ENCODE measurements at regions not wholly inside any gene's neighbourhood (a gene's known extent, or its start where the extent isn't known, plus 50 kb on each side); places are given as distances from the start of the nearest gene placed in this dataset.

- Histone ChIP-seq H3K36me3 (no peaks in the 10 kb centered on the region), H3K9me3 (no peaks in the 10 kb centered on the region), H3K27me3 (peaks cover 10% of the 10 kb centered on the region), H3K4me3 (no peak overlapping the region), H3K4me1 (no peaks in the 10 kb centered on the region), H3K27ac (no peak overlapping the region)
- ATAC-seq: no peak
- WGBS, 2 donors (ENCODE audit: low coverage in 1 of 2): 89 to 100% methylated on average over 1 of the region's 3 CpGs
- no peak for TF ChIP-seq CTCF (IDR thresholded peaks at IDR 0.05)
- TF ChIP-seq POLR2AphosphoS5 (IDR thresholded peaks at IDR 0.05): no peak
- no peak for TF ChIP-seq POLR2A (IDR thresholded peaks at IDR 0.05)
- no peak for TF ChIP-seq EP300 (IDR thresholded peaks at IDR 0.05)
Measured at GRCh38 chr16:47855431-47855830, 300.4 kb downstream of the ABCC12 start.

- peaks cover 10% of the 10 kb centered on the region for H3K27me3 ChIP-seq
- H3K4me3 ChIP-seq: no peak overlapping the region
- 94 to 100% methylated on average over 1 to 2 of the region's 2 CpGs for WGBS, 2 donors (ENCODE audit: low coverage in 1 of 2)
- ATAC-seq: no peak
- H3K9me3 ChIP-seq: no peaks in the 10 kb centered on the region
- H3K4me1 ChIP-seq: no peaks in the 10 kb centered on the region
- TF ChIP-seq EP300 (IDR thresholded peaks at IDR 0.05): no peak
- no peak for TF ChIP-seq CTCF (IDR thresholded peaks at IDR 0.05)
- TF ChIP-seq POLR2AphosphoS5 (IDR thresholded peaks at IDR 0.05): no peak
- no peak for TF ChIP-seq POLR2A (IDR thresholded peaks at IDR 0.05)
- no peaks in the 10 kb centered on the region for H3K36me3 ChIP-seq
- H3K27ac ChIP-seq: no peak overlapping the region
Measured at GRCh38 chr16:47854737-47855136, 301.1 kb downstream of the ABCC12 start.

- H3K4me3 ChIP-seq: no peak overlapping the region
- H3K4me1 ChIP-seq: no peaks in the 10 kb centered on the region
- no peaks in the 10 kb centered on the region for H3K9me3 ChIP-seq
- WGBS, 2 donors (ENCODE audit: low coverage in 1 of 2): 82 to 87% methylated on average over 5 to 6 of the region's 6 CpGs
- H3K36me3 ChIP-seq: no peaks in the 10 kb centered on the region
- TF ChIP-seq POLR2AphosphoS5 (IDR thresholded peaks at IDR 0.05) (no peak), EP300 (IDR thresholded peaks at IDR 0.05) (no peak), POLR2A (IDR thresholded peaks at IDR 0.05) (no peak), CTCF (IDR thresholded peaks at IDR 0.05) (no peak)
- no peaks in the 10 kb centered on the region for H3K27me3 ChIP-seq
- ATAC-seq: no peak
- no peak overlapping the region for H3K27ac ChIP-seq
Measured at GRCh38 chr16:47852991-47853390, 302.8 kb downstream of the ABCC12 start.

DNA sequence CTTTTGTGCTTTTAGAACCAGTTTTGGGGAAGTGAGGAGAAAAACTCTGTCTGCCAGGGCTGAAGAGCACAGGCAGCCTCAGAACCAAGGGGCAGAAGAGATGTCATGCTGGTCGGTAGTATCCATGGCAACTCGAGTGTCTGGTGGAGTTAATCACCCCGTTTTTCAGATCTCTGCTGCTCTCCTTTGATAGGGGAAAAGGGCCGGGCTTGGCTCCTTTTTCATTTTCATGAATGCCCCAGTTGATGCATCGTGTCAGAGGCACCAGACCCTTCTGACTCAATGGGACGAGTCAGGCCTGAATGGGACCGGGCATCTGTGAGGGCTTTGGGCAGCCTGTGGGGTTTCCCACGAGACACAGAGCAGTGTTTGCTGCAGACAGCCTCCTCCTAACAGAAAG lies 304.6 kb downstream of the ABCC12 start:
- no peaks in the 10 kb centered on the region for H3K27me3 ChIP-seq
- no peak overlapping the region for H3K4me3 ChIP-seq
- no peaks in the 10 kb centered on the region for H3K4me1 ChIP-seq
- WGBS, 2 donors (ENCODE audit: low coverage in 1 of 2): 45 to 59% methylated on average over 5 to 8 of the region's 8 CpGs
- TF ChIP-seq POLR2AphosphoS5 (IDR thresholded peaks at IDR 0.05) (no peak), CTCF (IDR thresholded peaks at IDR 0.05) (no peak), EP300 (IDR thresholded peaks at IDR 0.05) (no peak), POLR2A (IDR thresholded peaks at IDR 0.05) (no peak)
- H3K9me3 ChIP-seq: no peaks in the 10 kb centered on the region
- no peaks in the 10 kb centered on the region for H3K36me3 ChIP-seq
- ATAC-seq: no peak
- H3K27ac ChIP-seq: no peak overlapping the region

DNA sequence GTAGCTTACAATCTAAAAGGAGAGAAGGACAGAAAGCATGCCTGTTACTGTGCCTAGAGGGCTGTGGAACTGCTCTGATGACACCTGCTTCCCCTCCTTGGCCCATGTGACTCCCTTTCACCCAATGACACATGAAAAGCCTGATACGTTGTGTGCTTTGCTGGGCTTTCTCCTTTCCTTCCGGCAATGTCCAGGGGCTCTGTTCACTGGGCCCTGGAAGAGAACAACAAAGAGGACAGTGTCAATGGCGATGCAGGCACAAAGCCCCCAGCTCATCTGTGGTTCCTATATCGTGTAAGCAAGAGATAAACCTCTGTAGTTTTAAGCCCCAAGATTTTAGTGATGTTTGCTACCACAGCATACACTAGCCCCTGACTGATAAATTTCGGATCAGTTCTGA lies 306.1 kb downstream of the ABCC12 start:
- H3K4me3 ChIP-seq: no peak overlapping the region
- H3K4me1 ChIP-seq: no peaks in the 10 kb centered on the region
- no peak for ATAC-seq

More for the DNA sequence above, 306.1 kb downstream of the ABCC12 start:
- H3K27ac ChIP-seq: no peak overlapping the region
- no peaks in the 10 kb centered on the region for H3K36me3 ChIP-seq
- H3K27me3 ChIP-seq: no peaks in the 10 kb centered on the region
- H3K9me3 ChIP-seq: no peaks in the 10 kb centered on the region
- no peak for TF ChIP-seq POLR2A (IDR thresholded peaks at IDR 0.05)
- TF ChIP-seq CTCF (IDR thresholded peaks at IDR 0.05): no peak
- TF ChIP-seq EP300 (IDR thresholded peaks at IDR 0.05): no peak
- no peak for TF ChIP-seq POLR2AphosphoS5 (IDR thresholded peaks at IDR 0.05)
- 58 to 100% methylated on average over 1 to 4 of the region's 5 CpGs for WGBS, 2 donors (ENCODE audit: low coverage in 1 of 2)
